SK-N-SH treated with all-trans-retinoic acid at 6 μM for 48 hours (cell line): ENCODE measurements at regions not wholly inside any gene's neighbourhood (a gene's known extent, or its start where the extent isn't known, plus 50 kb on each side); places are given as distances from the start of the nearest gene placed in this dataset.

Source experiments
- ATAC-seq: fragments of 200-7000 bp; cut with Tn5 transposase; 3 replicates; pipeline ENCODE4 v1.9.1; 2020; ENCODE audit warnings: mild to moderate bottlenecking, moderate library complexity
- ARNTL ChIP-seq: fragments of 450-650 bp; formaldehyde crosslinking; IDR thresholded peaks from 2 replicates; pipeline ENCODE4 v1.5.0; 2020; ENCODE audit warnings: low read depth, mild to moderate bottlenecking, moderate library complexity, borderline replicate concordance
- BACH2 ChIP-seq: fragments of 250-450 bp; sonication (Bioruptor Pico); IDR thresholded peaks from 2 replicates; pipeline ENCODE4 v1.9.0; 2021; ENCODE audit warnings: mild to moderate bottlenecking, borderline replicate concordance
- CREB5 ChIP-seq: fragments of 250-450 bp; sonication (Bioruptor Pico); IDR thresholded peaks from 2 replicates; pipeline ENCODE4 v1.5.1; 2020; ENCODE audit warnings: low read depth, mild to moderate bottlenecking, moderate library complexity
- CSDC2 ChIP-seq: fragments of 250-450 bp; sonication (Bioruptor Pico); IDR thresholded peaks from 2 replicates; pipeline ENCODE4 v1.5.0; 2020; ENCODE audit warnings: mild to moderate bottlenecking, moderate library complexity
- CSRNP3 ChIP-seq: fragments of 250-450 bp; sonication (Bioruptor Pico); IDR thresholded peaks from 2 replicates; pipeline ENCODE4 v1.5.1; 2021; ENCODE audit warnings: mild to moderate bottlenecking, moderate library complexity
- ESRRG ChIP-seq: fragments of 250-450 bp; sonication (Bioruptor Pico); IDR thresholded peaks from 2 replicates; pipeline ENCODE4 v1.6.1; 2021; ENCODE audit warnings: mild to moderate bottlenecking
- GLIS3 ChIP-seq: fragments of 250-450 bp; sonication (Bioruptor Pico); IDR thresholded peaks from 2 replicates; pipeline ENCODE4 v1.5.0; 2020; ENCODE audit warnings: mild to moderate bottlenecking, moderate library complexity
- ISL1 ChIP-seq: fragments of 250-450 bp; sonication (Bioruptor Pico); IDR thresholded peaks from 2 replicates; pipeline ENCODE4 v2.1.2; 2022; ENCODE audit warnings: mild to moderate bottlenecking, moderate library complexity
- OSR1 ChIP-seq: fragments of 250-450 bp; sonication (Bioruptor Pico); IDR thresholded peaks from 2 replicates; pipeline ENCODE4 v1.8.0; 2022; ENCODE audit warnings: moderate library complexity, mild to moderate bottlenecking, inconsistent platforms
- PATZ1 ChIP-seq: fragments of 250-450 bp; sonication (Bioruptor Pico); IDR thresholded peaks from 2 replicates; pipeline ENCODE4 v1.8.0; 2020; ENCODE audit warnings: mild to moderate bottlenecking, moderate library complexity, borderline replicate concordance
- POU6F1 ChIP-seq: fragments of 250-450 bp; sonication (Bioruptor Pico); IDR thresholded peaks from 2 replicates; pipeline ENCODE4 v1.8.0; 2021; ENCODE audit warnings: low read depth, mild to moderate bottlenecking, moderate library complexity, borderline replicate concordance
- PPARA ChIP-seq: fragments of 250-450 bp; sonication (Bioruptor Pico); IDR thresholded peaks from 2 replicates; pipeline ENCODE4 v1.5.0; 2020; ENCODE audit warnings: mild to moderate bottlenecking, borderline replicate concordance
- RARB ChIP-seq: fragments of 250-450 bp; sonication (Bioruptor Pico); IDR thresholded peaks from 2 replicates; pipeline ENCODE4 v1.8.0; 2021; ENCODE audit warnings: mild to moderate bottlenecking, moderate library complexity
- SNAI2 ChIP-seq: fragments of 250-450 bp; sonication (Bioruptor Pico); IDR thresholded peaks from 2 replicates; pipeline ENCODE4 v1.5.0; 2020; ENCODE audit warnings: mild to moderate bottlenecking, moderate library complexity
- TCF4 ChIP-seq: fragments of 250-450 bp; sonication (Bioruptor Pico); IDR thresholded peaks from 2 replicates; pipeline ENCODE4 v1.8.0; 2021; ENCODE audit warnings: mild to moderate bottlenecking, moderate library complexity, borderline replicate concordance
- TOX ChIP-seq: fragments of 250-450 bp; sonication (Bioruptor Pico); IDR thresholded peaks from 2 replicates; pipeline ENCODE4 v1.8.0; 2021; ENCODE audit warnings: mild to moderate bottlenecking, moderate library complexity, borderline replicate concordance
- TSHZ2 ChIP-seq: fragments of 250-450 bp; sonication (Bioruptor Pico); IDR thresholded peaks from 2 replicates; pipeline ENCODE4 v1.5.0; 2020; ENCODE audit warnings: mild to moderate bottlenecking, moderate library complexity
- ZC3H10 ChIP-seq: fragments of 250-450 bp; sonication (Bioruptor Pico); IDR thresholded peaks from 2 replicates; pipeline ENCODE4 v1.5.1; 2021; ENCODE audit warnings: mild to moderate bottlenecking, moderate library complexity
- ZFP3 ChIP-seq: fragments of 250-450 bp; sonication (Bioruptor Pico); IDR thresholded peaks from 2 replicates; pipeline ENCODE4 v1.5.0; 2020; ENCODE audit warnings: mild to moderate bottlenecking, moderate library complexity
- ZFP30 ChIP-seq: fragments of 450-650 bp; formaldehyde crosslinking; IDR thresholded peaks from 2 replicates; pipeline ENCODE4 v1.5.0; 2022; ENCODE audit warnings: mild to moderate bottlenecking, moderate library complexity
- ZNF565 ChIP-seq: fragments of 450-650 bp; formaldehyde crosslinking; conservative IDR thresholded peaks from 2 replicates; pipeline ENCODE4 v1.5.0; 2020; ENCODE audit warnings: low read depth, mild to moderate bottlenecking, moderate library complexity
- ZNF70 ChIP-seq: fragments of 450-650 bp; formaldehyde crosslinking; IDR thresholded peaks from 2 replicates; pipeline ENCODE4 v1.5.0; 2020; ENCODE audit warnings: mild to moderate bottlenecking, moderate library complexity
- ZNF8 ChIP-seq: fragments of 450-650 bp; formaldehyde crosslinking; IDR thresholded peaks from 2 replicates; pipeline ENCODE4 v1.5.0; 2020; ENCODE audit warnings: mild to moderate bottlenecking, moderate library complexity

- TF ChIP-seq ZNF8 (CRISPR knock-in tag) (no peak), CREB5 (CRISPR knock-in tag) (no peak), ZNF565 (CRISPR knock-in tag) (no peak), ARNTL (no peak), TSHZ2 (CRISPR knock-in tag) (no peak), SNAI2 (CRISPR knock-in tag) (no peak), POU6F1 (CRISPR knock-in tag) (no peak), ZFP30 (no peak), GLIS3 (CRISPR knock-in tag) (no peak), ZFP3 (CRISPR knock-in tag) (no peak), RARB (CRISPR knock-in tag) (no peak)
Observed at GRCh38 chr10:89921403-89921802, 220.0 kb downstream of the KIF20B start.

GRCh38 chr10:89923661-89924060 is 222.3 kb downstream of the KIF20B start:
- TF ChIP-seq BACH2 (CRISPR knock-in tag) = no peak

More at GRCh38 chr10:89921403-89921802, 220.0 kb downstream of the KIF20B start:
- no peak for ATAC-seq

GRCh38 chr10:89924261-89924660 is 222.9 kb downstream of the KIF20B start:
- ATAC-seq = no peak
- TF ChIP-seq ZNF70 (CRISPR knock-in tag) (no peak), POU6F1 (CRISPR knock-in tag) (no peak), OSR1 (no peak), RARB (CRISPR knock-in tag) (no peak), CSRNP3 (CRISPR knock-in tag) (no peak), PPARA (CRISPR knock-in tag) (no peak), ARNTL (no peak), ZNF8 (CRISPR knock-in tag) (no peak), ISL1 (no peak), TOX (CRISPR knock-in tag) (no peak), ZFP30 (no peak), CSDC2 (no peak), PATZ1 (CRISPR knock-in tag) (no peak), CREB5 (CRISPR knock-in tag) (no peak), ZNF565 (CRISPR knock-in tag) (no peak), GLIS3 (CRISPR knock-in tag) (no peak), TCF4 (CRISPR knock-in tag) (no peak), SNAI2 (CRISPR knock-in tag) (no peak), ZC3H10 (no peak), ESRRG (CRISPR knock-in tag) (no peak)

More at GRCh38 chr10:89923661-89924060, 222.3 kb downstream of the KIF20B start:
- no peak for ATAC-seq
